VCaP (cell line): ENCODE measurements at regions not wholly inside any gene's neighbourhood (a gene's known extent, or its start where the extent isn't known, plus 50 kb on each side); places are given as distances from the start of the nearest gene placed in this dataset.

ENCODE experiments used
- H3K27ac ChIP-seq: fragments of 450-650 bp; 2 replicates; pipeline ENCODE4 v1.5.1; 2017
- TF ChIP-seq, protein P1 (sequence below): fragments of 450-650 bp; conservative IDR thresholded peaks from 2 replicates; pipeline ENCODE4 v1.5.1; 2017; ENCODE audit warnings: mild to moderate bottlenecking, moderate library complexity

DNA sequence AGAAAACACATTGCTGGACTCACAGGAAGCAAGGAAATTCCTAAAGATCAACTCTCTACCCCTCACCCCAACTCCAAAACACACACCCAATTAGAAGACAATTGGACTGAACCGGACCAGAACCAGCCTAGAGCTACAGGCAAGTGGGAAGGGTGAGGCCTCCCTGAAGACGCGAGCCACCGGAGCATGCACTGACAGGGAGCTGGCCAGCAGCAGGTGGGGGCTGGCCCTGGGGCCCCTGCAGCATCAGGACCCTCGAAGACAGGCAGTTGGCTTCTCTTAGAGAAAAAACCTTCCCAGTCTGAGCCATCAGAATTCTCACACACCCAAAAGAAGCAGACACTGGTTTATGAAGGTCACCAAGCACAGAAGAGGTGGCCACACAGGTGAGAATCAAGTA is 209.5 kb upstream of the DIO3 start:
- TF ChIP-seq, protein P1, sequence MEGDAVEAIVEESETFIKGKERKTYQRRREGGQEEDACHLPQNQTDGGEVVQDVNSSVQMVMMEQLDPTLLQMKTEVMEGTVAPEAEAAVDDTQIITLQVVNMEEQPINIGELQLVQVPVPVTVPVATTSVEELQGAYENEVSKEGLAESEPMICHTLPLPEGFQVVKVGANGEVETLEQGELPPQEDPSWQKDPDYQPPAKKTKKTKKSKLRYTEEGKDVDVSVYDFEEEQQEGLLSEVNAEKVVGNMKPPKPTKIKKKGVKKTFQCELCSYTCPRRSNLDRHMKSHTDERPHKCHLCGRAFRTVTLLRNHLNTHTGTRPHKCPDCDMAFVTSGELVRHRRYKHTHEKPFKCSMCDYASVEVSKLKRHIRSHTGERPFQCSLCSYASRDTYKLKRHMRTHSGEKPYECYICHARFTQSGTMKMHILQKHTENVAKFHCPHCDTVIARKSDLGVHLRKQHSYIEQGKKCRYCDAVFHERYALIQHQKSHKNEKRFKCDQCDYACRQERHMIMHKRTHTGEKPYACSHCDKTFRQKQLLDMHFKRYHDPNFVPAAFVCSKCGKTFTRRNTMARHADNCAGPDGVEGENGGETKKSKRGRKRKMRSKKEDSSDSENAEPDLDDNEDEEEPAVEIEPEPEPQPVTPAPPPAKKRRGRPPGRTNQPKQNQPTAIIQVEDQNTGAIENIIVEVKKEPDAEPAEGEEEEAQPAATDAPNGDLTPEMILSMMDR, result no peak
- H3K27ac ChIP-seq, result no peak overlapping the region

DNA sequence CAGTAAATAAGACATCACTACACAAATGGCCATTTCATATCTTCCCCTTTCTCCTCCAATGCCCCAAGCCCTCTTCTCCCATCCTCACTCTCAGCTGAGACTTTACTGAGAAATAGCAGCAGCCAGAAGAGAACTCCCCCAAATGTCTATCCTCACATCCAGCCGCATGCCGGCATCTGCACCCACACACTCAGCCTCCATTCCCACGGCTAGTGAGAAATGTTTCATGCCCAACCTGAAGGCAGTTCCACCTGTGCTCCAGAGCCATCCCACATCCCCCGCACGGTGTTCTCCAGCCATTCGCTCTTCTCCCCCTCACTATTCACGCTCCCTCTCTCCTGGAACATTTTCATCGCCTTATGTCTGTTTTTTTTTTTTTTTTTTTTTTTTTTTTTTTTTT is 208.7 kb upstream of the DIO3 start:
- no peak overlapping the region for H3K27ac ChIP-seq
- TF ChIP-seq, protein P1, result no peak

DNA sequence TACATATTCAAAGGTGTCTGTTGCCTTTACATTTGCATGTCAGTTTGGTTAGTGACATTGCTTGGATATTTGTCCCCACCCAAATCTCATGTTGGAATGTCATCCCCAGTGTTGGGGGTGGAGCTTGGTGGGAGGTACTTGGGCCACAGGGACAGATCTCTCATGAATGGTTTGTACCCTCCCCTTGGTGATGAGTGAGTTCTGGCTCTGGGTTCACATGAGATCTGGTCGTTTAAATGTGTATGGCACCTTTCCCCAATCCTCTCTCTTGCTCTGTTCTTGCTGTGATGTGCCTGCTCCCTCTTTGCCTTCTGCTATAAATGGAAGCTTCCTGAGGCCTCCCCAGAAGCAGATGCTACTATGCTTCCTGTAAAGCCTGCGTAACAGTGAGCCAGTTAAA is 207.9 kb upstream of the DIO3 start:
- no peak overlapping the region for H3K27ac ChIP-seq
- TF ChIP-seq, protein P1, result no peak

DNA sequence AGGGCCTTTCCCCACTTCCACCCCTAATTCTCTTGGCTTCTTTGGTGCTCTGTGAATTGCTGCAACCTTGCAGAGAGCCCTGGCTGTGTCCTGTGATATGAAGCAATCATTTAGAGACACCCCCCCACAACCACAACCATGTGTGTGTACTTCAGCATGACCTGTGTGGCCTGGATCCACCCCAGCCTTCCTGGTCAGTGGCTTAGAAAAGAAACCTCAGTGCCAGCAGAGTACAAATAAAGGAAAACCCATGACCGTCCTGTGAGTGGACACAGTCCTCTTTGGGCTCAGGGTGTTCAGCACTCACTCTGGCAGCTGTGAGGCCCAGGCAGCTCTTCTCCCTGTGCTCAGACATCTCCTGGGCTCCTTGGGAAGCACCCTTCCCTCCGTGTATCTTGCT is 206.6 kb upstream of the DIO3 start:
- TF ChIP-seq, protein P1, result no peak
- H3K27ac ChIP-seq, result no peak overlapping the region

DNA sequence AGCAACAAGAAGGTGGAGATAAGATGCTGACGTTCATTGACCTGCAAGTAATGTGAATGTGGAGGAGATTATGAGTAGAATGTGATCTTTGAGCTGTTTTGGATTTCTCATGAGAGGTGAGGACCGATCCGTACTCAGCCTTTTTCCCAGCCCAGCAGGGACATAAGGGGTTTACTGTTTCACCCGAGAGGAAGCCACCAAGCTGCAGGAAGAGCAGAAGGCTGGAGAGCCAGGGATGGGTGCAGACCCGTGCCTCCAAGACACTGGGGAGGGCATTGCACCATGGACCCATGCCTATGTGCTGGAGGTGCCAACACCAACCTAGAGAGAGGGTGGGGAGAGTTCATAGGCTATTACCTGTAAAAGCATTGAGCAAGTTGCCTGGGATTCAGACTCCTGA is 206.0 kb upstream of the DIO3 start:
- TF ChIP-seq, protein P1, result no peak
- H3K27ac ChIP-seq, result no peak overlapping the region

DNA sequence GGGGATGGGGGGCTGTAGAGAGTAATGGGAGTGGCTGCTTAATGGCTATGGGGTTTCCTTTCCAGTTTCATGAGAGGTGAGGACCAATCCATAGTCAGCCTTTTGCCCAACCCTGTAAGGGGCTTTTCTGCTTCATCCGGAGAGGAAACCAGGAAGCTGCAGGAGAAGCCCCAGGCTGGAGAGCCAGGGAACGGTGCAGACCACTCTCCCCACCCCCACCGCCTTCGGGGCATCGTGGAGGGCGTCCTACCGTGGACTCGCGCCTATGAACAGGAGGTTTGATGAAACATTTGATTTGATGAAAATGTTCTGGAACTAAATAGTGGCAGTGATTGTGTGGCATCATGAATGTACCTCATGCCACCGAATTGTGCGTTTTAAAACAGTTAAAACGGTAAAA is 204.3 kb upstream of the DIO3 start:
- TF ChIP-seq, protein P1, result no peak
- H3K27ac ChIP-seq, result no peak overlapping the region

DNA sequence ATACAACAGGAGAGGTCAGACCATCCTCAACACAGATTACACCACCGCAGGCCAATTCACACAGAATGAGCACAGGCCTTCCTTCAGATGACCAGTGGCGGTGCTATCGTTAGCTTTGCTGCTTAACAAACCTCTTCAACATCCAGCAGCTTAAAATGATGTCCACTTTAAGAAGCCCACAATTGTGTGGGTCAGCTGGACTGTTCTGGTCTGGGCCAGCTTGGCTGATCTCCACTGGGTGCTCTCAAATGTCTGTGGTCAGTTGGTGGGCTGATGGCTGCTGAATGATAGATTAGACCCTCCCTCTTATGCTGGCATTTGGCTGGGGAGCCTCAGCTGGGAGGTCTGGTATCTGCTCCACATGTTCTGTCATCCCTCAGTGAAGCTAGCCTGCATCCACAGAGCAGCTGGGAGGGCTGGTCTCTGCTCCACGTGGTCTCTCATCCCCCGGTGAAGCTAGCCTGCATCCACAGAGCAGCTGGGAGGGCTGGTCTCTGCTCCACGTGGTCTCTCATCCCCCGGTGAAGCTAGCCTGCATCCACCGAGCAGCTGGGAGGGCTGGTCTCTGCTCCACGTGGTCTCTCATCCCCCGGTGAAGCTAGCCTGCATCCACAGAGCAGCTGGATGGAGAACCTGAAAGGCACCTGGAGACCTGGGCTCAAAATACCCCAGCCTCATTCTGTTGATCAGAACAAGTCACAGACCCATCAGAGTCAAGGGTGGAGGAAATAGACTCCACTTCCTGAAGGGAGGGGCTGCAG is 203.6 kb upstream of the DIO3 start:
- TF ChIP-seq, protein P1, result no peak
- no peak overlapping the region for H3K27ac ChIP-seq
